ENCODE measurements at regions not wholly inside any gene's neighbourhood (a gene's known extent, or its start where the extent isn't known, plus 50 kb on each side); places are given as distances from the start of the nearest gene placed in this dataset.
"Not testable (repeated sequence)": the region's sequence is repeated elsewhere in the genome, so short reads cannot be mapped to it uniquely, and the experiment has no call there.

DNA sequence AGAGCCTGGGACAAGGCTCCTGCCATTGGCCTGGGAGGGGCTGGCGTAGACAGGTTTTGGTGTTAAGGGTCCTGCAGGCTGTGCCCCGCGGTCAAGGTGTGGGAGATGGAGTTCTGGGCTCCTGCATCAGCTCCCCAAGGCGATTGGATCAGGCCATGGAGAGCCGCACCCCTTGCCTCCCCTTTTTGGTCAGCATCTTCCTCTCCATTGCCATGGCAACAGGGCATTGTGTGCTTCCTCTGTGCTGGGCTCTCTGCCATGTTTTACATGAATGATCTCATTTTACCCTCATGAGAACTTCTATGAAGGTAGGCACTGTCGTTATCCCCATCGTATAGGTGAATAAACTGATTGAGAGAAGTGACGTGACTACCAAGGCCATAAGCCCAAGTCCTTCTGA, 344.3 kb upstream of the CLINT1 start:
- DNase-seq (ENCODE audit: low read depth in 2 of 2) = no peak

DNA sequence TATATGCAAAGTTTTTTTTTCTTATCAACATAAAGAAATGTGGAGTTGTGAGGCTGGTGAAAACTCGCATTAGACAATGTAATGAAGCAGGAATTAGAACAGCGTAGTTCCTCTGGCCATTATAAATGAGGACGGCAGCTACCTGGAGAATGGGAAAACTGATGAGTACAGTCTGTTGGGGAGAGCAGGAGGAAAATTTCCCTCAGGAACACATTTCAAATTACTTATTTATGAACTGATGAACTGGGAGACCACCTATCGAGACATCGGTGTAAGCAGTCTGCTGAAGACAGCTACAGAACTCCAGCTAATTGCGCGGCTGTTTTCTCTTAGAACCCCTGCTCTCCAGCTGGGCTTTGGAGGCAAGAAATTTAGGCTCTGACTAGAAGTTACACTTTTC, 343.9 kb upstream of the CLINT1 start:
- no peak for DNase-seq (ENCODE audit: low read depth in 2 of 2)

DNA sequence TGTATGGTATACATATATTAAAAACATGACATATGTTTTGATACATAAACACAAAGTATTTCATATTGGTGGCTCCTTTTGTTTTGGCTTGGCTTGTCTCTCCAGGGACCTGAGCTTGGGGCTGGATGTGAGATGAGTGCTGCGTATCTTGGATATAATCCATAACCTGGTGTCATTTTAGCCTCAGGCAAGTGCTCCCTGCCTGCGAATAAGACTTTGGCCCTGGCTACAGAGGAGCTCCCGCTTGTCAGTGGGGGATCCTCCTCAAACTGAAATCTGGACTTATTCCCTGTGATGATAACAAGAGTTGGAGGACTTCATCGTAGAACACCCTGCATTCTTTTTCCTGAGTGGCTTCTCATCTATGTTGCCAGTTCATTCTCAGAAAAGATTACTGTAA, 341.7 kb upstream of the CLINT1 start:
- no peak for DNase-seq (ENCODE audit: low read depth in 2 of 2)

DNA sequence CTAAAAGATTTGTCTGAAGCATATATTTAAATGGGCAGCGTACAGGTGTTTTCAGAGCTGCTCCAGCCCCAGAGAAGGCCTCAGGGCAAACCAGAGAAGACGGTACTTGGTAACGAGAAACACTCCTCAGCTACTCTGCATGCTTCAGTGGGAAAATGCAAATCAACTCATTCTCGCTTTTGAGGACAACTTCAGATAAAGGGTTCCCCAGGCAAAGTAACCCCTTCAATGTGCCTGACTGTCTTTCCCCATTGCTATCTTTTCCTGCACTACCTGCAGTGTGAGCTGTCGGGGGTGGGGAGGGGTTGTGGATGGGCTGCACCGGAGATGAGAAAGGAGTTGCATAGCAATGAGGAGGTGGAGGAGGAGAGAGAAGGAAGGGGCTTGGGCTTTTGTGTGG, 339.7 kb upstream of the CLINT1 start:
- DNase-seq (ENCODE audit: low read depth in 2 of 2) = no peak

DNA sequence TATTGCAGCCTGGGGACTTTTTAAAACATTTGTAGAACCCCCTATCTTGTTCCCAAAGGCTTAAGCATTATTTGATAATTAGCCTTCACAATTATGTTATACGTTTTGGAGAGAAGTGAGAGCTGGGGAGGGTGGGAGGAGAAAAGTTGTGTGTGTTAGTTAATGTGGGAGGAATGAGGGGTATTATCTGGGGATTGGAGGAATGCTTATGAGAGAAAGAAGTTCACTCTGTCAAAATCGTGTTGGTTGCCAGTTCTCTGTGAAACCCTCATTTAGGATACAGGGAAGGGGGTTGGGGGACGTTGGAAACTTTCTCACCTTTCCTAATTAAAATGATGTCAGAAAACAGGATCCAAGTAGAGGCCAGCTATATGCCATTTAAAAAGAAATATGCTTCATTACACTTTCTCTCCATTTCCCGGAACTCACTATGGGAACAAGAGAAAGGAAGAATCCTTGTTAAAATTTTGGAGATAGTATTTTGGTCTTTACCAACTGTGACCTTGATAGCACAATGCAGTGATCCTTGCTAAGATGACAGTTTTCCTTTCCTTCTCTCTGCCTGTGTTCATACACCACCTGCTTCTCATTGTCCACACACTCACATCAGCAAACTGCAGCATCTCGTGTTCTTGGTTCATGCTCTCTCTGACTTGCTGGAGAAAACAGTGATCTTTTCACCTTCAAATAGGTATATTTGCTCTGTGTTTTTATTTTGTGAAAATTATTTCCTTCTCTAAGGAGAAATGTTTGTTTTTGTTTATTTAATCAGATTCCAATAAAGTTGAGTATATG, 336.7 kb upstream of the CLINT1 start:
- DNase-seq (ENCODE audit: low read depth in 2 of 2) = no peak

DNA sequence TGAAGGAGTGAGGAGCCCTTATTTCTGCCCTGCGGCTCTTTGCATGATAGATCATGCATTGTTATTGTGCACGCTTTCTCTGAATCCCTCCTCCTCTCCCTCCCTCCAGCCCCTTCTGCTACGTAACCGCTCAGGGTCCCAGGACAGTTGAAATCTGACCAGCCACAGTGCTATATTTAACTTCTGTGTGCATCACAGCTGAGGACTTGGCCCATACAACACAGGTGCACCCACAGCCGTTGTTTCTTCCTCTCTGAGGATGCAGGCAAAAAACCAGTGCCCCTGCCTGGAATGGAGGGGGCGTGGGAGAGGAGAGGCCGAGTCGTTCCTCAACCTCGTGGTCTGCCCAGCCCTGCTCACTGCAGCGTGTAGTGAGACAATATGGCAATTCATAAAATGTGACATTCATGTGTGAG, 335.6 kb upstream of the CLINT1 start:
- no peak for DNase-seq (ENCODE audit: low read depth in 2 of 2)

DNA sequence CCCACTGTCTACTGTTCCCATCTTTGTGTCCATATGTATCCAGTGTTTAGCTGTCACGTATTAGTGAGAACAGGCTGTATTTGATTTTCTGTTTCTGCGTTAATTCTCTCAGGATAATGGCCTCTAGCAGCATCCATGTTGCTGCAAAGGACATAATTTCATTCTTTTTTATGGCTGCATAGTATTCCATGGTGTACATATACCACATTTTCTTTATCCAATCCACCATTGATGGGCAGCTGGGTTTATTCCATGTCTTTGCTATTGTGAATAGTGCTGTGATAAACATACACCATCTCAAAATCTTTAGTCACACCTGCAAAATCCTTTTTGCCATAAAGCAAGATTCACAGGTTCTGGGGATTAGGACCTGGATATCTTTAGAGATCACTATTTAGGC, 334.4 kb upstream of the CLINT1 start:
- DNase-seq (ENCODE audit: low read depth in 2 of 2) = not testable (repeated sequence)

DNA sequence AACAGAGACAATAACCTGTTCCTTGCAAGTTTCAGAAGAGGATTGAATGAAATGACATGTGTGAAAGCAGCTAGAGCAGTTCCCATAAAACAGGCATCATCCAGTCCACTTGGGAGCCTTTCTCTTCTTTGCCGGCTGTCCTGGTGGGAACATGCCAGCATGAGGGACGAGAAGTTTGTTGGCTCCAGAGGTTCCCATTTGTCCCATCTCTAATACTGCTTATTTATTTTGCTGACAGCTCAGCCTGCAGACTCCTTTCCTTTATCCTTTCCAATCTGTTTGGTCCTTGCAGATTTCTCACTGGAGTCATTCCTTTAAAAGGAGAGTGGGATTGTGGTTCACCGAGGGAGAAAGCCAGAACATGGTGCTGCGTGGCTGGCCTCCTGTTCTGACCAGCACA, 321.5 kb upstream of the CLINT1 start:
- DNase-seq (ENCODE audit: low read depth in 2 of 2) = no peak

DNA sequence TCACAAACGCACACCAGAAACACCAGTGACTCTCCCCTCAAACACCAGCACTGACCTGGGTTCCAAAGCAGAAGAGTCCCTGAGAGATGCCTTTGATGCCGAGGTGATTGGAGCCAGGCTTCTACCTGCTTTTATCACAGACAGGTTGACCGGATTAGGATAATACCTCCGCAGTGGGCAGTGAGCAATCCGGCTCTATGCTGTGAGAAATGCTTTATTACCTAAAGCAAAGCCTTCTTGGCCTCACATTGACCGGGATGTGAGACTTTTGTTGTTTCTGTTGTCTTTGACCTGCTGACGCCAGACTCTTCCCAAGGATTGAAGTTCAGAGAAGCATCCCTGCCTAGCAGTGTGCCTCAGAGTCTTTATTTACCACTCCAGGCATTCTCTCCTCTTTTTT, 320.3 kb upstream of the CLINT1 start:
- no peak for DNase-seq (ENCODE audit: low read depth in 2 of 2)

DNA sequence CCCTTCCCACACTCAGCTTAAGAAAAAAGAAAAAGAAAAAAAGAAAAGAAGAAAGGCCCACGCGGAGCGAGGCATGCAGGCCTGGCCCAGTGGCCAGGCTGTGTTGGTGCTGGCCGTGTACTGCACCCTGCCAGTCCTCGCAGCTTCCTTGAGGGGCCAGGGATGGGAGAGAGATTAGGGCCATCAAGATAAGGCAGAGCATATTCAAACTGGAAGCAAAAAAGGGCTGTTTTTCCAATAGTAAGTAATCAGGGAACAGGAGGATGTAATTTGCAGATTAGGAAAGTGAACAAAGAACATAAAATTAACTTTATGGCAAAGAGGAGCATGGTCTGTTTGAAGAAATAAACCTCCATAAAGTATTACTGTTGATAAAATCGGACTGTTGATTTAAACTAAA, 319.6 kb upstream of the CLINT1 start:
- no peak for DNase-seq (ENCODE audit: low read depth in 2 of 2)

DNA sequence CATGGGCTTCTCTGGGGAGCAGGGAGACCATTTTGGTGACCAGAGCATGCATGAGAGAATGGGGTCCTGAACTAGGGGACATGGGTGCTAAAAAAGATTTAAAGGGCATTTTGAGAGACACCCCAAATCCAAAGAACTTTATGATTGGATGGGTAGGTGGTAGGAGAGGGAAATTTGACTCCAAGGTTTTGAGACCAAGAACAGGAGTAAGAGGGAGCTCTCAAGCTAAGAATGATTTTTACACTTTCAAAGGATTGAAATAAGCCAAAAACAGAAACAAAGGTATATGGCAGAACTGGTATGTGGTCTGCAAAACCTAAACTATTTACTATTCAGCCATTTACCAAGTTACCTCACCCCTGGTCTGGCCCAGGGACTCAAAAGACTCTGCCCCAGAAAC, 318.2 kb upstream of the CLINT1 start:
- DNase-seq (ENCODE audit: low read depth in 2 of 2) = no peak

DNA sequence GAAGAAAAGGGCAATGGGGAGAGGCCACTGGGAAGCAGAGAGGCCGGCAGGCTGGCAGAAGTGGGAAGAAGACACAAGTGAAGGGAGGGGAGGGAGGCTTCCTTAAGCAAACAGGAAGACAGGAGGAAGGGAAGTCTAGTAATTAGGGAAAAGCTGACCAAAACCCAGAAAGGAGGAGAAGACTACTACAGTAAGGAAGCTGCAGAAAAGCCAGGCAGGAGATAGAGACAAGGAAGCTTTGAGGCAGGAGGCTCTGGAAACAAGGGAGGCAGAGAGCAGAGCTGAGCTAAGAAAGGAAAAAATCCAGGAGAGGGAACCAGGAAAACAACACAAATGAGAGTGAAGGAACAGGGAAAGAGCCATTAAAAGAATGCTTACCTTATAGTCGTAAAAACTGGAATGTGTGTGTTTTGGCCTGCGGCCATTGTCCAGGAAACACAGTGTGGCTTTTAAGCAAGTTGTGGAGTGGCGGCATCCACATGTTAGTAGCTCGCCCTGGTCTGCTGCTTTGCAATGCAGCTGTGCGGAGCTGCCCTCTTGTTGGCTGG, 317.1 kb upstream of the CLINT1 start:
- DNase-seq (ENCODE audit: low read depth in 2 of 2) = no peak

DNA sequence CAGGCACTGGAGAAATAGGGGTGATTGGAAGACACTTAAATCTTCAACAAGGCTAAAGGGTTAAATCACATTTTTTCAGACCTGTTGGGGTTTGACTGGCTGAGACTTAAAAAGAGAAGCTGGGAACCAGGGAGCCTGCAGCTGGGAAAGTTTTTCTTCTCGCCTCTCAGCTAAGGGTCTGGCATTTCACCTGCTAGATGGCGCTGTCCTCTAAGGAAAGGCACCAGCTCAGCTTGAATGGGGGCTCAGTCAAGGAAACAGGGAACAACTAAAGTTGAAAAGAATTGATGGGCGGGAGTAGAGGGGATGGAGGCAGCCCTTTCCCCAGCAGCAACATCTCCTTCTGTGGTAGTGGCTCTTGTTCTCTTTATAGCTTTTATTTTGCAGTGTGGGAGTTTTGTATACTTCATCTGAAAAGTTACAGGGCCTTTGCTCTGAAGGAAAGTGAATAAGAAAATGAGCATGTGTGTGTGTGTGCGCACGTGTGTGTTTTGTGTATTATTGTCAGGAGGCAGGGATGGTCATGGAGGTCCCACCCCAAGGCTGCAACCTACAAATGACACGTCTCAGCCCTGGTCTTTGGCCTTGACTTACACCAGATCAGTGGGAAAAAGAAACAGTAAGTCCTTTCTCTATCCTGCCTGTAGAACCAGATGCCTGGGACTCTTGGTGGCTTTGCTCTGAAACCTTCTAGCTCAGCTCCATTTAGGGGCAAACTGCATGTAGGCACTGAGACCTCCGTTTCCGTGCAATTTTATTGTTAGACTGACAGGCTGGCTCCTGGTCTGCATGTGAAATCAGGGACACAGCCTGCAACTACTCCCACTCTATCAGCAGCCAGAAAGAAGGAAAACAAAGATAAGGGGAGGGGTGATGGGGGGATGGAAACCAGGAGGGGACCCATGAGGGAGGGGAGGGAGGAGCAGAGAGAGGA, 316.2 kb upstream of the CLINT1 start:
- DNase-seq (ENCODE audit: low read depth in 2 of 2) = peak; percentile 65 to 70

DNA sequence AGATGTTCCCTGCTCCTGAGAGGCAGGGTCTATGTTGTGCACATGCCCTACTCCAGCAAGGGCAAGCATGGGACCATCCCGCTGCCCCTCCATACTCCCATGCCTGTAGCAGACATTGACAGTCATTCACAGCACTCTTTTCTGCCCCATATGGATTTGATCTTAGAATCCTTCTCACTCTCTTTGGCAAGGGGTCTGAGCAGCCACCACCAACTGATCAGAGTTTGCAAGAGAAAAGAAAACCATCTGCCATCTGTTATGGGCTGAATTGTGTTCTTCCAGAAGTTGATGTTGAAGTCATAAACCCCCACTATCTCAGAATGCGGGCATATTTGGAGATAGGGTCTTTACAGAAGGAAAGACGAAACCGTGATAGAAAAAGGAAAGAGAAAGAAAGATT, 315.1 kb upstream of the CLINT1 start:
- DNase-seq (ENCODE audit: low read depth in 2 of 2) = no peak

DNA sequence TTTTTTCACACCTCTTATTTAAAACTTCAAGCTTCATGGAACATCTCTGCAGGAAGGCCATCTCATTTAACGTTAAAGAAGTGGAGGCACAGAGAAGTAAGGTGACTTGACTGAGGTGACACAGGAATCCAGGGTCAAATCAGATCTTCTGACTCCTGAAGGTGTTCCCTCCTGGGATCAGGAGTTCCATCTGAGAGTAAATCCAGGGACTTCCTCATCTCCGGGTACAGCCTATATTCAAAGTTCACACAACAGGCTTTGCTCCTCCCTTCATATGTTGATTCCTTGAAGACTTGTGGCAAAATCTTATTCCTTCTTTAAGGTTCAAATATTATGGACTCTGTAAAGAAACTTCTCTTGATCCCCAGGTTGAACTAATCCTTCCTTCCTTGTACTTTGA, 313.1 kb upstream of the CLINT1 start:
- DNase-seq (ENCODE audit: low read depth in 2 of 2) = no peak

DNA sequence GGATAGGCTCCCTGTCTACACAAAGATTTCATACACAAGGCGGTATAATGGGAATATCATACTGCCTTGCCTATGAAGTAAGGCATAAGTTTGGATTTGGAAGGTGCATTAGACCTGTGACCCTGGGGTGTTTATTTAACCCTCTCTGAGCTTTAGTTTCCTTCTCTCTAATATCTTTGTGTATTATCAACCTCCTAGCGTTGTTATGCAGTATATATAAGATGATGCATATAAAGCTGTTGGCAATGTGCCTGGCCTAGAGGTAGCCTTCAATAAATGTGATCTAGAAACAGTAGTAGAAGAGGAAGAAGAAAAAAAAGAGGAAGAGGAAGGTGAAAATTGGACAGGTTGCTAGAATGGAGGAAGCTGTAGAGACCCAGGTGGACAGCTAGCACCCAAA, 311.6 kb upstream of the CLINT1 start:
- no peak for DNase-seq (ENCODE audit: low read depth in 2 of 2)

DNA sequence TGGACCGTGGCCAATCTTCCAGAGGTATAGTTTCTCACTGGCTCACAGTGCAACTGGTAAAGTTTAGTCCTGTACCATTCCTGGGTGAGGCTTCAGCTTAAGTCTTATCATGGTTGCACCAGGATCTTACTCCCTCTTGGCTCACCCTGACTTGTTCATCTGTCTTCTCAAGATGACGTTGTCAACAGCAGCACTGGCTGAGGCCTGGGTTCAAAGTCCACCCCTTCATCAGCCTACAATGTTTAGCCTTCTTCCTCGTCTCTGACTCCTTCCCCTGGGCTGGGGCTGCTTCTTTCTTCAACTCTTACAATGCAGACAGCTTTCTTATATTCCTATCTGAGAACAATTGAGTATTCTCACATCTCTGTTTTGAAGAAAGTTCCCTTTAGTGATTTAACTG, 311.1 kb upstream of the CLINT1 start:
- no peak for DNase-seq (ENCODE audit: low read depth in 2 of 2)

DNA sequence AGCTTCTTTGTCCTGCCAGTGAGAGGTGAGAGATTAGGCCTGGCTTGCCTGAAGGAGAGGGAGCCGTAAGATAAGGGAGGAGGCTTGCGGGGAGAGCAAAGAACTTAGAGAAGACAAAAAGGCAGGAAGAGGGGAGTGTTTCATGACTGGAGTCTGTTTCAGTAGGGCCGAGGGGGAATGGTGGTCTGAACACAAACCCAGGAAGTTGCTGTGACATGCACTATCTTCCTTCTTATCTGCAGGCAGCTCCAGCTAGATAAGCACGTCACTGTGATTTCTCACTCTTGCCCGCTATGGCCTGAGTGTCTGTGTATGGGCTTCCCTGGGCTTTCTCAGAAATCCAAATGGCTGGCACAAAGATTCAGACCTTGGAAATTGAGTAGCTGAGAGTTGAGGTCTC, 307.5 kb upstream of the CLINT1 start:
- DNase-seq (ENCODE audit: low read depth in 2 of 2) = no peak

DNA sequence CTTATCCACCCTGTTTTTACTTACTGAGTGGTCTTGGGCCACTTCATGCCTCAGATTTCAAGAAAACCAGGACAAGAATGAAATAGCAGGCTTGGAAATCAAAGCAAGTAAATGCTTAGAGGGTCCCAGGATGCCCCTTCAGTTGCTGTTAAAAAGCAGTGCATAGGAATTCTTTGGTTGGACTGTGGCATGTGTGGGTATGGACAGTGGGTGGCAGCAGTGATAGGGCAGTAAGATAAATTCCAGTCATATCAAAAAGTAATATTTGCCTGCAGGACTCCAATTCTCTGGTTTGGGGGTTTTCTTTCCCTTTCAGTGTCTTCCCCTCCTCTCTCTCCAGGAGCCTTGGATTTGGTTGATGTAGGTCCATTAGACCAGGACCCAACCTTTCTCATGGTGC, 306.7 kb upstream of the CLINT1 start:
- no peak for DNase-seq (ENCODE audit: low read depth in 2 of 2)

DNA sequence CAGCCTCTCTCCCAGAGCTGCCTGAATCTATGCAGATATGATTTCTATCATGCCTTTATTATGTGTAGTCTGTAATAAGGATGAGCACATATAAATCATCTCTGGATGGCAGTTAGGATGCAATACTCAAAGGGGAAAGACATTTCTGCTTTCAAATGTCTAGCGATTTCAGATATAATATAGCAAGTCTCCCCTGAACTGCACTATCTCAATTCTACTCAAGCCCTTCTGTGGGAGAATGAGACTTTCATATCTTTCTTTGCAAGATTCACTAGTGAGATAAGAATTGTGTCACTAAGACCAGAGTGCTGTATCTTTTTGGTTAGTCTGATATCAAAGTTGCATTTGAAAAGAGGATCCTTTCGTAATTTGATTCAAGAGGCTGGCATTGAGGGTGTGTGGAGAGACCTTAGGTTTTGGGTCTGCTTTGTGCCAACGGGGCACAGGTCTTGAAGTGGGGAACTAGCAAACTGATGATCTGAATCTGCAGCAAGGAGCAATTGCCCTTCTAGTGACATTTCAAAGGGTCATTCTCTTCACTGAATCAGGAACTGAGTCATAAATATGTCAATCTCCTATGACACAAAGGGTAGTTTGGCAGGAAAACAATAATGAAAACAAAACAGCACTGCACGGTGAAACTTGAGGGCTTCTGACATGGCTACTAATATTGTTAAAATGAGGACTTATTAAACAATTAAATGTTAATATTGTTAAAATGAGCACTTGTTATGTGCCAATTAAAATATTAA, 305.5 kb upstream of the CLINT1 start:
- DNase-seq (ENCODE audit: low read depth in 2 of 2) = no peak

DNA sequence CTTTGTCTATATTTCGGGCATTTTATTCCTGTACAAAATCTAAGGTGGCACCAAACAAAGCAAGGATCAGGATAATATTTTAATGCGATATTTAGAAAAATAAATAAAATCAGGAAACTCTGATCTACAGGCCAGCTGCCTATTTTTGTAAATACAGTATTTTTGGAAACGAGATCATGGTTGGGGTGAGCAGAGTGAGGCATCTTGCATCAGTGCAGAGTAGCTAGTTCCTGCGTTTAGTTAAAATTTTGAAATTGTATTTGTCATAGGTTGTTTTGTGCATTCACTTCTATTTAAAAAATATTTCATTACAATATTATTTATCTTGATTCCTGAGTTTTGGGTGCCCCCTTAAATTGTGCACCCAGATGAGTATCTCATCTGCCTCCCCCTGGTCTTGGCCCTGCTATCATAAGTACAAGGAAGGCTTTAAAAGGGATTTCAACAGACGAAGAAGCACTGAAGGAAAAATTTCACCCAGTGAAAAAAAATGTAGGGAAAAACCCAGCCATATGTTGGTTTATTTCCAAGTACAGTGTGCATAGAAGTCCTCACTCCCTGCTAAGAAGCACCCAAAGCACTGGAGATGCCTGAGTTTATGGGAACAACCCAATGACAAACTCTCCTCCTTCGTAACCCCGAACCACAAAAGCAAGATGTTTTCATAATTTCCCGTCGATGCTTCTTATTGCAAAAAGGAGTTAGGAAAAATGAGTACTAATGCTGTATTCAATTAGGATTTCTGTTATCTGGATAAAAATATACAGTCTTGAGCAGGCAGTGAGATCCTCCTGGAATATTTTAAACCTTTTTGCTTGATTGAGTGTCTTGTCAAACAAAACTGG, 304.7 kb upstream of the CLINT1 start:
- DNase-seq (ENCODE audit: low read depth in 2 of 2) = peak; percentile 66 to 71

Measured in fibroblast of skin of left quadriceps (primary cell).